ENCODE measurements at regions not wholly inside any gene's neighbourhood (a gene's known extent, or its start where the extent isn't known, plus 50 kb on each side); places are given as distances from the start of the nearest gene placed in this dataset.

DNA sequence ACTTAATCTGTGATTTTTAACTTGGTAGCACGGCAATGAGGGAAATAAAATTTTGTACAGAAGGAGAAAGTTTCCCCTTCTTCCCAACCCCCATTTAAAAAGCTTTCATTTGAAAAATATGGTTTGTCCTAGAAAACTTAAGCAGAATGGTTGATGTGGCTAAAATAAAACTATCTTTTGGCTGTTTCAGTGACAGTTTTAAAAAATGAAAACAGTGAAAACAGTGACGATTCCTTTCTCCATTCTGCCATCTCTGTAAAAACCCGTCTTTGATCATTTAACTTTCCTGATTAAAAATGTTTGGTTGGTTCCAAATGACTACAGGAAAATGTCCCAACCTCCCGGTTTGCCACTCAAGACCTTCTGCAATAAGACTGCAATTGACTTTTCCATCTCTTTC lies 160.7 kb downstream of the EBLN2 start:
- TF ChIP-seq, protein P1, sequence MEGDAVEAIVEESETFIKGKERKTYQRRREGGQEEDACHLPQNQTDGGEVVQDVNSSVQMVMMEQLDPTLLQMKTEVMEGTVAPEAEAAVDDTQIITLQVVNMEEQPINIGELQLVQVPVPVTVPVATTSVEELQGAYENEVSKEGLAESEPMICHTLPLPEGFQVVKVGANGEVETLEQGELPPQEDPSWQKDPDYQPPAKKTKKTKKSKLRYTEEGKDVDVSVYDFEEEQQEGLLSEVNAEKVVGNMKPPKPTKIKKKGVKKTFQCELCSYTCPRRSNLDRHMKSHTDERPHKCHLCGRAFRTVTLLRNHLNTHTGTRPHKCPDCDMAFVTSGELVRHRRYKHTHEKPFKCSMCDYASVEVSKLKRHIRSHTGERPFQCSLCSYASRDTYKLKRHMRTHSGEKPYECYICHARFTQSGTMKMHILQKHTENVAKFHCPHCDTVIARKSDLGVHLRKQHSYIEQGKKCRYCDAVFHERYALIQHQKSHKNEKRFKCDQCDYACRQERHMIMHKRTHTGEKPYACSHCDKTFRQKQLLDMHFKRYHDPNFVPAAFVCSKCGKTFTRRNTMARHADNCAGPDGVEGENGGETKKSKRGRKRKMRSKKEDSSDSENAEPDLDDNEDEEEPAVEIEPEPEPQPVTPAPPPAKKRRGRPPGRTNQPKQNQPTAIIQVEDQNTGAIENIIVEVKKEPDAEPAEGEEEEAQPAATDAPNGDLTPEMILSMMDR (IDR thresholded peaks at IDR 0.05; ENCODE audit: low read depth, low read length, missing input control): no peak
- TF ChIP-seq, protein P2, sequence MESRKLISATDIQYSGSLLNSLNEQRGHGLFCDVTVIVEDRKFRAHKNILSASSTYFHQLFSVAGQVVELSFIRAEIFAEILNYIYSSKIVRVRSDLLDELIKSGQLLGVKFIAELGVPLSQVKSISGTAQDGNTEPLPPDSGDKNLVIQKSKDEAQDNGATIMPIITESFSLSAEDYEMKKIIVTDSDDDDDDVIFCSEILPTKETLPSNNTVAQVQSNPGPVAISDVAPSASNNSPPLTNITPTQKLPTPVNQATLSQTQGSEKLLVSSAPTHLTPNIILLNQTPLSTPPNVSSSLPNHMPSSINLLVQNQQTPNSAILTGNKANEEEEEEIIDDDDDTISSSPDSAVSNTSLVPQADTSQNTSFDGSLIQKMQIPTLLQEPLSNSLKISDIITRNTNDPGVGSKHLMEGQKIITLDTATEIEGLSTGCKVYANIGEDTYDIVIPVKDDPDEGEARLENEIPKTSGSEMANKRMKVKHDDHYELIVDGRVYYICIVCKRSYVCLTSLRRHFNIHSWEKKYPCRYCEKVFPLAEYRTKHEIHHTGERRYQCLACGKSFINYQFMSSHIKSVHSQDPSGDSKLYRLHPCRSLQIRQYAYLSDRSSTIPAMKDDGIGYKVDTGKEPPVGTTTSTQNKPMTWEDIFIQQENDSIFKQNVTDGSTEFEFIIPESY (IDR thresholded peaks at IDR 0.05): no peak
- no peak for TF ChIP-seq MAX (IDR thresholded peaks at IDR 0.05)

Data from liver (tissue), 2 donors.